IMR-90 (cell line): ENCODE measurements at regions not wholly inside any gene's neighbourhood (a gene's known extent, or its start where the extent isn't known, plus 50 kb on each side); places are given as distances from the start of the nearest gene placed in this dataset.

Experiments used
- ATAC-seq: fragments of 200-7000 bp; cut with Tn5 transposase; 2 replicates; pipeline ENCODE4 v1.9.1; 2020; ENCODE audit warnings: low read depth, mild to moderate bottlenecking, moderate library complexity
- BruUV-seq: library from RNA; stranded (reverse); fragments of 400-500 nt; replicated peaks from 2 replicates; lab custom pipeline; 2021; lab: Mats Ljungman, UMichigan
- CTCF ChIA-PET: fragments of 300-600 bp; formaldehyde crosslinking; extraction: SDS; loops from one replicate; lab custom pipeline; 2021; ENCODE audit warnings: antibody characterized with exemption; lab: Yijun Ruan, JAX
- POLR2A ChIA-PET: fragments of 300-600 bp; sonication (Branson Sonifier 250); formaldehyde crosslinking; loops from one replicate; lab custom pipeline; 2022; ENCODE audit warnings: antibody characterized with exemption; ENCODE audit not compliant: unreplicated experiment; lab: Charles Lee
- DNase-seq: peaks from one replicate; pipeline ENCODE4 v3.0.0; 2013
- H2AFZ ChIP-seq: replicated peaks from 2 replicates; pipeline ENCODE3; 2013; ENCODE audit warnings: low read length, mild to moderate bottlenecking; ENCODE audit not compliant: poor library complexity
- H2AK5ac ChIP-seq: 2 replicates; pipeline ENCODE4 v1.6.1; 2013; ENCODE audit warnings: low read depth, low read length, inconsistent platforms
- H2AK9ac ChIP-seq: replicated peaks from 2 replicates; pipeline ENCODE3; 2013; ENCODE audit warnings: mild to moderate bottlenecking, low read depth, low read length, moderate library complexity; ENCODE audit not compliant: poor library complexity
- H2BK120ac ChIP-seq: 2 replicates; pipeline ENCODE4 v1.6.1; 2013; ENCODE audit warnings: low read depth, low read length, inconsistent platforms
- H2BK15ac ChIP-seq: 3 replicates; pipeline ENCODE4 v1.6.1; 2013; ENCODE audit warnings: low read depth, low read length, inconsistent platforms
- H2BK20ac ChIP-seq: 2 replicates; pipeline ENCODE4 v1.6.1; 2013; ENCODE audit warnings: low read depth, mild to moderate bottlenecking, inconsistent platforms, low read length, moderate library complexity
- H2BK5ac ChIP-seq: 2 replicates; pipeline ENCODE4 v1.6.1; 2013; ENCODE audit warnings: mild to moderate bottlenecking, low read depth, low read length, inconsistent platforms; ENCODE audit not compliant: poor library complexity, severe bottlenecking
- H3K14ac ChIP-seq: replicated peaks from 2 replicates; pipeline ENCODE4 v1.6.1; 2013; ENCODE audit warnings: low read depth, low read length, inconsistent platforms
- H3K18ac ChIP-seq: 2 replicates; pipeline ENCODE4 v1.6.1; 2013; ENCODE audit warnings: low read depth, low read length, control low read depth
- H3K23ac ChIP-seq: 2 replicates; pipeline ENCODE4 v1.6.1; 2013; ENCODE audit warnings: low read depth, low read length, inconsistent platforms
- H3K27ac ChIP-seq: 2 replicates; pipeline ENCODE4 v1.5.1; 2013; ENCODE audit warnings: mild to moderate bottlenecking, control low read depth, low read length; ENCODE audit not compliant: insufficient read depth
- H3K27me3 ChIP-seq: 2 replicates; pipeline ENCODE4 v1.6.1; 2013; ENCODE audit warnings: low read length; ENCODE audit not compliant: control insufficient read depth, insufficient read depth
- H3K36me3 ChIP-seq: 2 replicates; pipeline ENCODE4 v1.6.1; 2013; ENCODE audit warnings: low read length, mixed read lengths; ENCODE audit not compliant: control insufficient read depth, insufficient read depth
- H3K4ac ChIP-seq: 2 replicates; pipeline ENCODE4 v1.6.1; 2013; ENCODE audit warnings: low read depth, low read length, inconsistent platforms
- H3K4me1 ChIP-seq: 2 replicates; pipeline ENCODE4 v1.6.1; 2013; ENCODE audit warnings: low read length, mixed read lengths; ENCODE audit not compliant: control insufficient read depth, insufficient read depth
- H3K4me2 ChIP-seq: 2 replicates; pipeline ENCODE4 v1.6.1; 2013; ENCODE audit warnings: low read depth, mild to moderate bottlenecking, control low read depth, low read length, moderate library complexity
- H3K4me3 ChIP-seq: 2 replicates; pipeline ENCODE4 v1.5.1; 2013; ENCODE audit warnings: low read depth, mild to moderate bottlenecking, control low read depth, low read length, moderate library complexity; ENCODE audit not compliant: insufficient read depth
- H3K56ac ChIP-seq: 2 replicates; pipeline ENCODE4 v1.6.1; 2013; ENCODE audit warnings: low read length, inconsistent platforms; ENCODE audit not compliant: insufficient read depth; ENCODE audit errors: extremely low read depth
- H3K79me1 ChIP-seq, 2 experiments: 2 replicates each; pipeline ENCODE4 v1.6.1; 2013; ENCODE audit warnings: low read length in 2 of 2, inconsistent platforms in 1 of 2, low read depth in 1 of 2
- H3K9ac ChIP-seq: 2 replicates; pipeline ENCODE4 v1.6.1; 2013; ENCODE audit warnings: low read depth, low read length, control low read depth
- H3K9me1 ChIP-seq: 2 replicates; pipeline ENCODE4 v1.6.1; 2013; ENCODE audit warnings: low read length, inconsistent platforms; ENCODE audit not compliant: insufficient read depth
- H3K9me3 ChIP-seq: 2 replicates; pipeline ENCODE4 v1.6.1; 2013; ENCODE audit warnings: low read length; ENCODE audit not compliant: control insufficient read depth, insufficient read depth
- H4K20me1 ChIP-seq: 2 replicates; pipeline ENCODE4 v1.6.1; 2013; ENCODE audit warnings: low read length, inconsistent platforms; ENCODE audit not compliant: insufficient read depth
- H4K5ac ChIP-seq: 2 replicates; pipeline ENCODE4 v1.6.1; 2013; ENCODE audit warnings: mild to moderate bottlenecking, low read depth, low read length, control low read depth
- H4K8ac ChIP-seq, 2 experiments: 2 replicates each; pipeline ENCODE4 v1.6.1; 2013; ENCODE audit warnings: low read depth in 2 of 2, low read length in 2 of 2, control low read depth in 1 of 2, inconsistent platforms in 1 of 2
- H4K91ac ChIP-seq: 2 replicates; pipeline ENCODE4 v1.6.1; 2013; ENCODE audit warnings: low read depth, low read length, inconsistent platforms; ENCODE audit not compliant: insufficient read depth
- BHLHE40 ChIP-seq: fragments of 150-350 bp; IDR thresholded peaks from 2 replicates; pipeline ENCODE4 v1.6.1; 2016; ENCODE audit warnings: mild to moderate bottlenecking, low read depth, low read length
- CEBPB ChIP-seq: IDR thresholded peaks from 2 replicates; pipeline ENCODE4 v1.6.1; 2012; ENCODE audit warnings: low read depth, low read length, improper control_type of control experiment
- CHD1 ChIP-seq: IDR thresholded peaks from 2 replicates; pipeline ENCODE4 v1.6.1; 2012; ENCODE audit warnings: low read depth, low read length, improper control_type of control experiment
- FOS ChIP-seq: fragments of 150-350 bp; IDR thresholded peaks from 2 replicates; pipeline ENCODE4 v1.6.1; 2016; ENCODE audit warnings: low read depth, low read length
- MAFK ChIP-seq: IDR thresholded peaks from 2 replicates; pipeline ENCODE4 v1.6.1; 2012; ENCODE audit warnings: low read depth, low read length, improper control_type of control experiment
- MAZ ChIP-seq: IDR thresholded peaks from 2 replicates; pipeline ENCODE4 v1.6.1; 2012; ENCODE audit warnings: low read depth, mild to moderate bottlenecking, low read length, improper control_type of control experiment, moderate library complexity, borderline replicate concordance
- MXI1 ChIP-seq: IDR thresholded peaks from 2 replicates; pipeline ENCODE4 v1.6.1; 2012; ENCODE audit warnings: low read depth, mild to moderate bottlenecking, low read length, moderate library complexity, borderline replicate concordance
- NFE2L2 ChIP-seq: fragments of 150-350 bp; IDR thresholded peaks from 2 replicates; pipeline ENCODE4 v1.6.1; 2016; ENCODE audit warnings: low read depth, mild to moderate bottlenecking, low read length
- POLR2A ChIP-seq: IDR thresholded peaks from 2 replicates; pipeline ENCODE4 v1.6.1; 2012; ENCODE audit warnings: mild to moderate bottlenecking, low read depth, low read length
- RCOR1 ChIP-seq: IDR thresholded peaks from 2 replicates; pipeline ENCODE4 v1.6.1; 2012; ENCODE audit warnings: mild to moderate bottlenecking, low read length, improper control_type of control experiment; ENCODE audit not compliant: insufficient replicate concordance
- RFX5 ChIP-seq: IDR thresholded peaks from 2 replicates; pipeline ENCODE4 v1.8.0; 2012; ENCODE audit warnings: low read depth, mild to moderate bottlenecking, low read length, moderate library complexity
- SMC3 ChIP-seq: fragments of 150-350 bp; IDR thresholded peaks from 2 replicates; pipeline ENCODE4 v1.6.1; 2016; ENCODE audit warnings: low read depth, mild to moderate bottlenecking, antibody characterized with exemption, low read length, moderate library complexity
- WGBS, 2 experiments: methylation state at CpG; one replicate each; pipeline versions ENCODE4 v1.1.5 to v1.1.7; 2013; ENCODE audit warnings: missing lambda C conversion rate in 2 of 2; ENCODE audit not compliant: insufficient read length in 1 of 2; ENCODE audit errors: extremely low coverage in 2 of 2; 5-methylcytosine and 5-hydroxymethylcytosine counted together
- dilution Hi-C: fragments of 300-500 bp; cut with HindIII; formaldehyde crosslinking; loops from one replicate; pipeline ENCODE4 v1.14.3; 2018; ENCODE audit warnings: low sequenced_read_pairs; ENCODE audit not compliant: unreplicated experiment
- in situ Hi-C: fragments of 300-500 bp; cut with MboI; formaldehyde crosslinking; loops from 3 replicates; pipeline ENCODE4 v1.14.3; 2019; ENCODE audit warnings: low sequenced_read_pairs, inconsistent platforms, mixed read lengths
- intact Hi-C: fragments of 100-400 bp; cut with micrococcal nuclease; formaldehyde crosslinking; loops from 2 replicates; pipeline ENCODE4 v1.10.0; 2022
- TF ChIP-seq, protein P1 (sequence below): fragments of 150-350 bp; IDR thresholded peaks from 2 replicates; pipeline ENCODE4 v1.6.1; 2016; ENCODE audit warnings: low read depth, mild to moderate bottlenecking, low read length, moderate library complexity, borderline replicate concordance
- TF ChIP-seq, protein P2 (sequence below): fragments of 150-350 bp; IDR thresholded peaks from 2 replicates; pipeline ENCODE4 v1.6.1; 2017; ENCODE audit warnings: mild to moderate bottlenecking, antibody characterized with exemption, low read length, low read depth
- TF ChIP-seq, protein P3 (sequence below): conservative IDR thresholded peaks from 2 replicates; pipeline ENCODE4 v1.5.1; 2012; ENCODE audit warnings: mild to moderate bottlenecking, low read depth, low read length, improper control_type of control experiment

DNA sequence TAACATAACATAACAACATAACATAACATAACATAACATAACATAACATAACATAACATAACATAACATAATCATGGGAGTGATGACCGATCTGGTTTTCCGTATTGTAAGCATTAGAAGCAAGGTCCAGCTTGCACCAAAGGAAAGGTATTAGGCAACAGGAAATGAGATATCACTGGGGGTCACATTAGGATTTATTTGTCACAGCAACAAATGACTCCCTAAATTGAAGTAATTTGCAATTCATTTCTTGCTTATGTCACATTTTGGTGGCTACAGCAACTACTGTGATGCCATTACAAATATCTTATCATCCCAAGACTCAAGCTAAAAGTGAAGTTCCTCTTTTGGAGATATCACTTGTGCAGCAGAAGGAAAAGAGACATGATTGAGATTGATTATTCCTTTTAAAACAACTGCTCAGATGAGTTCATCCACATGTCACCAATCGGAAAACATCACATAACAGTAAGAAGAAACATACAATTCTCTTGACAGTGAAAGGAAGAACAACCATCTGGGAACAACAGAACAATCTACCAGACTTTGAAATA lies 1331.1 kb upstream of the RAG2 start:
- no peak for ATAC-seq
- no peak overlapping the region for H4K5ac ChIP-seq
- H2BK20ac ChIP-seq, result no peak overlapping the region
- no peak overlapping the region for H3K4me3 ChIP-seq
- ChIA-PET POLR2A (no interaction called here), CTCF (no interaction called here)
- intact Hi-C loops (no loop called here), dilution Hi-C loops (no loop called here), in situ Hi-C loops (loop anchor here (25.0 kb wide), 1 partner anchor 858 kb away; no protein-coding TSS in a partner anchor)
- H3K4me1 ChIP-seq, result no peaks in the 10 kb centered on the region
- no peak overlapping the region for H2BK5ac ChIP-seq
- no peaks in the 10 kb centered on the region for H3K9me1 ChIP-seq
- no peak overlapping the region for H4K8ac ChIP-seq
- no peak overlapping the region for H2AFZ ChIP-seq
- H4K91ac ChIP-seq, result no peak overlapping the region
- no peak overlapping the region for H2AK9ac ChIP-seq
- H3K9me3 ChIP-seq, result no peaks in the 10 kb centered on the region
- no peak overlapping the region for H2BK120ac ChIP-seq
- no CpG with 5 or more reads among the region's 3 CpGs for WGBS, 2 experiments
- no TSS peak for BruUV-seq
- no peaks in the 10 kb centered on the region for H3K27me3 ChIP-seq
- H3K36me3 ChIP-seq, result no peaks in the 10 kb centered on the region
- no peak overlapping the region for H3K4ac ChIP-seq
- no peak overlapping the region for H3K4me2 ChIP-seq
- H3K18ac ChIP-seq, result no peak overlapping the region
- H3K9ac ChIP-seq, result no peak overlapping the region
- no peak overlapping the region for H3K56ac ChIP-seq
- H2AK5ac ChIP-seq, result no peak overlapping the region
- H2BK15ac ChIP-seq, result no peak overlapping the region
- H3K14ac ChIP-seq, result no peak overlapping the region
- H3K79me1 ChIP-seq, result no peaks in the 10 kb centered on the region
- no peak for DNase-seq
- TF ChIP-seq, protein P1, sequence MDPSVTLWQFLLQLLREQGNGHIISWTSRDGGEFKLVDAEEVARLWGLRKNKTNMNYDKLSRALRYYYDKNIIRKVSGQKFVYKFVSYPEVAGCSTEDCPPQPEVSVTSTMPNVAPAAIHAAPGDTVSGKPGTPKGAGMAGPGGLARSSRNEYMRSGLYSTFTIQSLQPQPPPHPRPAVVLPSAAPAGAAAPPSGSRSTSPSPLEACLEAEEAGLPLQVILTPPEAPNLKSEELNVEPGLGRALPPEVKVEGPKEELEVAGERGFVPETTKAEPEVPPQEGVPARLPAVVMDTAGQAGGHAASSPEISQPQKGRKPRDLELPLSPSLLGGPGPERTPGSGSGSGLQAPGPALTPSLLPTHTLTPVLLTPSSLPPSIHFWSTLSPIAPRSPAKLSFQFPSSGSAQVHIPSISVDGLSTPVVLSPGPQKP, result no peak
- TF ChIP-seq BHLHE40, result no peak
- TF ChIP-seq RCOR1, result no peak
- no peak for TF ChIP-seq SMC3
- no peak for TF ChIP-seq FOS
- no peak for TF ChIP-seq POLR2A
- TF ChIP-seq, protein P2, sequence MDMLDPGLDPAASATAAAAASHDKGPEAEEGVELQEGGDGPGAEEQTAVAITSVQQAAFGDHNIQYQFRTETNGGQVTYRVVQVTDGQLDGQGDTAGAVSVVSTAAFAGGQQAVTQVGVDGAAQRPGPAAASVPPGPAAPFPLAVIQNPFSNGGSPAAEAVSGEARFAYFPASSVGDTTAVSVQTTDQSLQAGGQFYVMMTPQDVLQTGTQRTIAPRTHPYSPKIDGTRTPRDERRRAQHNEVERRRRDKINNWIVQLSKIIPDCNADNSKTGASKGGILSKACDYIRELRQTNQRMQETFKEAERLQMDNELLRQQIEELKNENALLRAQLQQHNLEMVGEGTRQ, result no peak
- no peak for TF ChIP-seq MAFK
- no peak for TF ChIP-seq NFE2L2
- no peak for TF ChIP-seq CHD1
- TF ChIP-seq MAZ, result no peak
- TF ChIP-seq CEBPB, result no peak
- TF ChIP-seq, protein P3, sequence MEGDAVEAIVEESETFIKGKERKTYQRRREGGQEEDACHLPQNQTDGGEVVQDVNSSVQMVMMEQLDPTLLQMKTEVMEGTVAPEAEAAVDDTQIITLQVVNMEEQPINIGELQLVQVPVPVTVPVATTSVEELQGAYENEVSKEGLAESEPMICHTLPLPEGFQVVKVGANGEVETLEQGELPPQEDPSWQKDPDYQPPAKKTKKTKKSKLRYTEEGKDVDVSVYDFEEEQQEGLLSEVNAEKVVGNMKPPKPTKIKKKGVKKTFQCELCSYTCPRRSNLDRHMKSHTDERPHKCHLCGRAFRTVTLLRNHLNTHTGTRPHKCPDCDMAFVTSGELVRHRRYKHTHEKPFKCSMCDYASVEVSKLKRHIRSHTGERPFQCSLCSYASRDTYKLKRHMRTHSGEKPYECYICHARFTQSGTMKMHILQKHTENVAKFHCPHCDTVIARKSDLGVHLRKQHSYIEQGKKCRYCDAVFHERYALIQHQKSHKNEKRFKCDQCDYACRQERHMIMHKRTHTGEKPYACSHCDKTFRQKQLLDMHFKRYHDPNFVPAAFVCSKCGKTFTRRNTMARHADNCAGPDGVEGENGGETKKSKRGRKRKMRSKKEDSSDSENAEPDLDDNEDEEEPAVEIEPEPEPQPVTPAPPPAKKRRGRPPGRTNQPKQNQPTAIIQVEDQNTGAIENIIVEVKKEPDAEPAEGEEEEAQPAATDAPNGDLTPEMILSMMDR, result no peak
- no peak for TF ChIP-seq MXI1
- TF ChIP-seq RFX5, result no peak
- no peak overlapping the region for H3K27ac ChIP-seq
- no peaks in the 10 kb centered on the region for H4K20me1 ChIP-seq
- H3K23ac ChIP-seq, result no peak overlapping the region
